A673 (cell line): ENCODE measurements at regions not wholly inside any gene's neighbourhood (a gene's known extent, or its start where the extent isn't known, plus 50 kb on each side); places are given as distances from the start of the nearest gene placed in this dataset.

Source experiments
- BruUV-seq: library from RNA; stranded (reverse); fragments of 400-500 nt; replicated peaks from 2 replicates; lab custom pipeline; 2021; lab: Mats Ljungman, UMichigan
- CTCF ChIA-PET: fragments of 300-600 bp; sonication (Branson Sonifier 250); formaldehyde crosslinking; loops from one replicate; lab custom pipeline; 2022; ENCODE audit warnings: antibody characterized with exemption; lab: Charles Lee
- POLR2A ChIA-PET: fragments of 300-600 bp; sonication (Branson Sonifier 250); formaldehyde crosslinking; loops from one replicate; lab custom pipeline; 2022; ENCODE audit warnings: antibody characterized with exemption; ENCODE audit not compliant: low non-redundant PET; lab: Charles Lee
- DNase-seq: peaks from one replicate; pipeline ENCODE4 v3.0.0-alpha.2; 2015; ENCODE audit warnings: low spot score
- H3K27ac ChIP-seq: fragments of 200-600 bp; sonication (generic); 2 replicates; pipeline ENCODE4 v1.5.1; 2016; ENCODE audit warnings: mixed run types, low read depth, mild to moderate bottlenecking, mixed read lengths, antibody characterized with exemption, low read length; ENCODE audit not compliant: poor library complexity, severe bottlenecking
- H3K27me3 ChIP-seq: fragments of 200-600 bp; sonication (generic); replicated peaks from 2 replicates; pipeline ENCODE4 v1.6.1; 2017; ENCODE audit warnings: mixed run types, low read depth, mild to moderate bottlenecking, mixed read lengths, antibody characterized with exemption, low read length; ENCODE audit not compliant: insufficient read depth, poor library complexity
- H3K36me3 ChIP-seq: fragments of 200-600 bp; sonication (generic); 2 replicates; pipeline ENCODE4 v1.6.1; 2016; ENCODE audit warnings: mixed run types, mild to moderate bottlenecking, mixed read lengths, antibody characterized with exemption, low read length; ENCODE audit not compliant: insufficient read depth, poor library complexity, severe bottlenecking
- H3K4me1 ChIP-seq: fragments of 200-600 bp; sonication (generic); 2 replicates; pipeline ENCODE4 v1.6.1; 2017; ENCODE audit warnings: mixed run types, mild to moderate bottlenecking, mixed read lengths, antibody characterized with exemption, low read length; ENCODE audit not compliant: insufficient read depth, poor library complexity, severe bottlenecking
- H3K4me3 ChIP-seq: fragments of 200-600 bp; sonication (generic); 2 replicates; pipeline ENCODE4 v1.5.1; 2016; ENCODE audit warnings: low read depth, mixed run types, mild to moderate bottlenecking, mixed read lengths, low read length; ENCODE audit not compliant: poor library complexity, severe bottlenecking
- H3K9me3 ChIP-seq: fragments of 200-600 bp; sonication (generic); 2 replicates; pipeline ENCODE4 v1.6.1; 2016; ENCODE audit warnings: mixed run types, low read depth, mild to moderate bottlenecking, mixed read lengths, antibody characterized with exemption, low read length; ENCODE audit not compliant: poor library complexity, severe bottlenecking
- EZH2 ChIP-seq: fragments of 200-600 bp; sonication (generic); IDR thresholded peaks from 2 replicates; pipeline ENCODE4 v1.6.1; 2017; ENCODE audit warnings: borderline replicate concordance, low read depth, mild to moderate bottlenecking, mixed read lengths, antibody characterized with exemption, low read length; ENCODE audit not compliant: poor library complexity, severe bottlenecking
- intact Hi-C: fragments of 100-400 bp; cut with micrococcal nuclease; formaldehyde crosslinking; loops from one replicate; pipeline ENCODE4 v1.10.0; 2022; ENCODE audit not compliant: unreplicated experiment
- TF ChIP-seq, protein P1 (sequence below): fragments of 300-800, 200-600 bp; sonication (generic); conservative IDR thresholded peaks from 2 replicates; pipeline ENCODE4 v1.5.1; 2017; ENCODE audit warnings: low read depth, mild to moderate bottlenecking, antibody characterized with exemption, low read length, moderate library complexity, mixed read lengths

DNA sequence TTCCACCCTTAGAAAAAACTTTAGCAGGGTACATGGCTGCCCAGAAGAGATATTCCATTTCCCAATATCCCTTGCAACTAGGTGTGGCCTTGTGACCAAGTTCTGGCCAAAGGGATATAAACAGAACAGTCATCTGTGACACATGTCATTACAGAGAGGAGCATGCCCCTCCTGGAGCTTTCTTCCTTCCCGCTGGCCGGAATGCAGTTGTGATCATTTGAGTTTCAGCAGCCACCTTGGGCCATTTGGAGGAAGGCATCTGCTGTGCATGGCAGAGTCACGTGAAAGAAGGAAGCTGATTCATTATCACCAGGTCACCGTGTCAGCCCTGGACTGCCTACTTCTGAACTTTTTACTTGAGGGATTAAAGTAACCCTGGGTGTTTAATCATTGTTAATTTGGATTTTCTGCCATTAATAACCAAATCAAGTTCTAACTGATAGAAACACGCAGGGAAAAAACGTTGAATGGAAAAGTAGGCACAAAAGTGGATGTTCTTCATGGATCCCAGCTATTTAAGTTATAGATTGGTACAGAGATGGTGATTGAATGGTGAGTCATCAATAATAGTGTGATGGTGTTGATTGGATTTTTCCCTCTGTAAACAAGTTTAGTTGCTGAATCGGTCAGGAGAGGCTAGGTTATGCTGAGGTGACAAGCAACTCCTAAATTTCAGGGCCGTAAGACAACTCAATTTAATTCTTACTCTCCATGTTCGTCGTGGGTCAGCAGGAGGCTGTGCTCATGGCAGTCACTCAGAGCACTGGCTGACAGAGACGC lies 80.7 kb upstream of the CCDC167 start:
- H3K27ac ChIP-seq, result no peak overlapping the region
- intact Hi-C loops, result no loop called here
- no peaks in the 10 kb centered on the region for H3K9me3 ChIP-seq
- no TSS peak for BruUV-seq
- no peak for DNase-seq
- H3K4me3 ChIP-seq, result no peak overlapping the region
- CTCF ChIA-PET, result no interaction called here
- TF ChIP-seq, protein P1, sequence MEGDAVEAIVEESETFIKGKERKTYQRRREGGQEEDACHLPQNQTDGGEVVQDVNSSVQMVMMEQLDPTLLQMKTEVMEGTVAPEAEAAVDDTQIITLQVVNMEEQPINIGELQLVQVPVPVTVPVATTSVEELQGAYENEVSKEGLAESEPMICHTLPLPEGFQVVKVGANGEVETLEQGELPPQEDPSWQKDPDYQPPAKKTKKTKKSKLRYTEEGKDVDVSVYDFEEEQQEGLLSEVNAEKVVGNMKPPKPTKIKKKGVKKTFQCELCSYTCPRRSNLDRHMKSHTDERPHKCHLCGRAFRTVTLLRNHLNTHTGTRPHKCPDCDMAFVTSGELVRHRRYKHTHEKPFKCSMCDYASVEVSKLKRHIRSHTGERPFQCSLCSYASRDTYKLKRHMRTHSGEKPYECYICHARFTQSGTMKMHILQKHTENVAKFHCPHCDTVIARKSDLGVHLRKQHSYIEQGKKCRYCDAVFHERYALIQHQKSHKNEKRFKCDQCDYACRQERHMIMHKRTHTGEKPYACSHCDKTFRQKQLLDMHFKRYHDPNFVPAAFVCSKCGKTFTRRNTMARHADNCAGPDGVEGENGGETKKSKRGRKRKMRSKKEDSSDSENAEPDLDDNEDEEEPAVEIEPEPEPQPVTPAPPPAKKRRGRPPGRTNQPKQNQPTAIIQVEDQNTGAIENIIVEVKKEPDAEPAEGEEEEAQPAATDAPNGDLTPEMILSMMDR, result no peak
- TF ChIP-seq EZH2, result no peak
- no peaks in the 10 kb centered on the region for H3K36me3 ChIP-seq
- no peaks in the 10 kb centered on the region for H3K4me1 ChIP-seq
- no peaks in the 10 kb centered on the region for H3K27me3 ChIP-seq
- POLR2A ChIA-PET, result no interaction called here

DNA sequence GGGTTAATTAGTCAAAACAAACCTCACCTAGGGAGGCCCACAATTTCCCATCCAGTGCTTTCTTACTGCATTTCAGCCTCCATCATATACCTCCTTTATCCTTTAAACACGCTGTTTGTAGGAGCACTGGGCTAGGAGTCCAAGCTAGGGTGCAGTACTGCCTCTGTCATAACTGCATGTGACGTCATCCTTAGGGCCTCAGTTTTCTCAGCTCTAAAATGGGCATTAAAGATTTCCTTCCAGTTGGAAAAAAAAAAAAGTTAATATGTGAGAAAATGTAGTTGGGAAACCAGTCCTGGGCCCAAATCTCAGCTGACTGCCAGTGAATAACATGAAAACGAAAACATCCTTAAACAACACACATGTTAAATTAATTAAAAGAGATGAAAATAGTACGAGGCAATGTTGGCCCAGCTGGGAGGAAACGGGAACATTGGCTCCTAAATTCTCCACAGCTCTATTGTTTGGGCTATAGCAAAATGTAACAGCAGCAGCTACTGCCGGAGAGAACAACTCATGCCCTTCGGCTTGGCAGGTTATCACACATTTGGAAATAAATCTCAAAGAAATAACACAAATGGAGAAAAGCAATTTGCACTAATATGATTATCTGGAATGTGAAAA lies 79.9 kb upstream of the CCDC167 start:
- Histone ChIP-seq H3K9me3 (no peaks in the 10 kb centered on the region), H3K27ac (no peak overlapping the region), H3K4me1 (no peaks in the 10 kb centered on the region), H3K4me3 (no peak overlapping the region), H3K27me3 (no peaks in the 10 kb centered on the region), H3K36me3 (no peaks in the 10 kb centered on the region)
- BruUV-seq, result no TSS peak
- DNase-seq, result no peak
- CTCF ChIA-PET, result no interaction called here
- POLR2A ChIA-PET, result no interaction called here
- intact Hi-C loops, result no loop called here
- TF ChIP-seq EZH2, result no peak
- TF ChIP-seq, protein P1, result no peak

DNA sequence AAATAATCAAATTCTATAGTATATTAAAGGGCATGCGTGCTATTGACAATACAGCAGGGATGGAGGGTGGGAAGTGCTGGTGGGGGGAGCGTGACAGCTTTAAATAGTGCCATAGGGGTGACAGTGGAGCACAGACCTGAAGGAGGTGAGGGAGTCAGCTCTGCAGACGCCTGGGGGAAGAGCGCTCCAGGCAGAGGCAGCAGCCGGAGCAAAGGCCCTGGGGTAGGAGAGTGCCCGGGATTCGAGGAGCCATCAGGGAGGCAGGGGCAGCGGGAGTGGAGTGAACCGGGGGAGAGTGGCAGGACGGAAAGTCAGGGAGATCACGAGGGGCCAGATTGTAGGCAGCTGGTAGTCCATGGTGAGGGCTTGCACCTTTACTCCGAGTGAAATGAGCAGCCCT lies 78.4 kb upstream of the CCDC167 start:
- CTCF ChIA-PET, result no interaction called here
- POLR2A ChIA-PET, result no interaction called here
- BruUV-seq, result no TSS peak
- H3K9me3 ChIP-seq, result no peaks in the 10 kb centered on the region
- no peaks in the 10 kb centered on the region for H3K36me3 ChIP-seq
- intact Hi-C loops, result no loop called here
- DNase-seq, result no peak
- H3K27me3 ChIP-seq, result no peaks in the 10 kb centered on the region
- H3K27ac ChIP-seq, result no peak overlapping the region
- no peak for TF ChIP-seq EZH2
- TF ChIP-seq, protein P1, result no peak
- no peaks in the 10 kb centered on the region for H3K4me1 ChIP-seq
- no peak overlapping the region for H3K4me3 ChIP-seq
